ENCODE measurements at regions not wholly inside any gene's neighbourhood (a gene's known extent, or its start where the extent isn't known, plus 50 kb on each side); places are given as distances from the start of the nearest gene placed in this dataset.

- DNase-seq (ENCODE audit: low spot score), result no peak
Measured at GRCh38 chr10:118835682-118836326, 81.0 kb upstream of the CACUL1 start.

DNA sequence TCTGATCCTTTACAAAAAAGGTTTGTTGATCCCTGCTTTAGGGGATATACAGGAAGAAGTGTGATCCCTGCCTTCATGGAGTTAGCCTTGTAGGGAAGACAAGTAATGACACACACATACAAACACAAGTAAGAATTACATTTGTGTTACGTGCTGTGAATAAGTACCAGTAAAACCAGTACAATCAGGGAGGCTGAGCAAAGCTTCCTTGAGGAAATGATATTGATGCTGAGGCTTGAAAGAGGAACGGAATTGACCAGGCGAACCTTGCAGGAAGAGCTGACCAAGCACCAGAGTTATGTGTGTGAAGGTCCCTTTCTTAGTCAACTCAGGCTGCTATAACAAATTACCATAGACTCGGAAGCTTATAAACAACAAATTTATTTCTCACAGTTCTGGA, 83.6 kb upstream of the CACUL1 start:
- DNase-seq (ENCODE audit: low spot score), result no peak

- DNase-seq (ENCODE audit: low spot score), result no peak
Measured at GRCh38 chr10:118839348-118839747, 84.6 kb upstream of the CACUL1 start.

- DNase-seq (ENCODE audit: low spot score), result peak; percentile 33
Measured at GRCh38 chr10:118840071-118840775, 85.5 kb upstream of the CACUL1 start.

DNA sequence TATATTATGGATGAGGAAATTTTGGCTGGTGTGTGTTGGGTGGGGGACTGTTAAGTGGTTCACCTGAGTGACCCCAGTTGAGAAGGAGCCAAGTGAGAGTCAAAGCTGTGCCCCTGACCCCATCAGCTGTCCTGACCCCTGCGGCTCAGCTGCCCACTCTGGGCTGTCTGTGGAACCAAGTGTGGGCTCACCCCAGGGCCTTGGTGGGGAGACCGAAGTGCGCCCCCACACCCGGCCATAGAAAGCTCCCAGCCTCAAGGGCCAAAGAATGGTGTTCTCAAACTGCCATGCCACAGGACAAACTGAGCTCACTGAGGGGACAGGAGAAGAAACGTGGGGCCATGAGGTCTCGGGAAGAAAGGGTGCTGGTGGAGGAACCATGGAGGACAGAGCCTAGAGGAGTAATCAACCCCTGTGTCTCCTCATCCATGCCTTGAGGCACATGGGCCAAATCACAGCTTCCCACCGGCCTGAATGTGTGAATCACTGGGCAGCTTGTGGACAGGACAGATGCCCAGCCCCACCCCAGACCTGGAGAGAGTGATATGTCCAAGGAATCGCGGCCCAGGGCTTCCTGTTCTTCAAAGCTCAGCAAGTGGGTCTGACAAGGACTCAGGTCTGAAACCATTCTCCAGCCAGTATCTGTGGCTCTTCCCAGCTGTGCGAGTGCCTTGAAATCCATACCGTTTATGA, 86.2 kb upstream of the CACUL1 start:
- DNase-seq (ENCODE audit: low spot score), result no peak

GRCh38 chr10:118841881-118842605, 87.3 kb upstream of the CACUL1 start:
- DNase-seq (ENCODE audit: low spot score), result no peak

DNA sequence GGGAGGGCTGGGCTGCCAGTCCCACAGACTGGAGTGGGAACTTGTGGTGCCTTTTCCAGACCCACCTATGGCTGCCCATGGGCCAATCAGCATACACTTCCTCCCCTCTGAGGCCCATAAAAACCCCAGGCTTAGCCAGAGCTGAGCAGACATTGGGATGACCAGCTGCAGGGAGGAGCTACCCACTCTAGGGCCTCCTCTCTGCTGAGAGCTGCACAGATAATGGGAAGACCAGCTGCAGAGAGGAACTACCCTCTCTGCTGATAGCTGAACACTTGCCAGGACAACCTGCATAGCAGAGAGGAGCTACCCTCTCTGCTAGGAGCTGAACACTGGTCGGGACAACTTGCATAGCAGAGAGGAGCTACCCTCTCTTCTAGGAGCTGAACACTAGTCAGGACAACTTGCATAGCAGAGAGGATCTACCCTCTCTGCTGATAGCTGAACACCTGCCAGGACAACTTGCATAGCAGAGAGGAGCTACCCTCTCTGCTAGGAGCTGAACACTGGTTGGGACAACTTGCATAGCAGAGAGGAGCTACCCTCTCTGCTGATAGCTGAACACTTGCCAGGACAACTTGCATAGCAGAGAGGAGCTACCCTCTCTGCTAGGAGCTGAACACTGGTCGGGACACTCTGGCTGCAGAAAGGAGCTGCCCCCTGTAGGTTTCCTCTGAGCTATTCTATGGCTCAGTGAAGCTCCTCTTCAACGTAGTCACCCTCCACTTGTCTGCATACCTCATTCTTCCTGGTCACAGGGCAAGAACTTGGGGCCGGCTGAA, 88.3 kb upstream of the CACUL1 start:
- no peak for DNase-seq (ENCODE audit: low spot score)

GRCh38 chr10:118843647-118844265, 89.0 kb upstream of the CACUL1 start:
- no peak for DNase-seq (ENCODE audit: low spot score)

DNA sequence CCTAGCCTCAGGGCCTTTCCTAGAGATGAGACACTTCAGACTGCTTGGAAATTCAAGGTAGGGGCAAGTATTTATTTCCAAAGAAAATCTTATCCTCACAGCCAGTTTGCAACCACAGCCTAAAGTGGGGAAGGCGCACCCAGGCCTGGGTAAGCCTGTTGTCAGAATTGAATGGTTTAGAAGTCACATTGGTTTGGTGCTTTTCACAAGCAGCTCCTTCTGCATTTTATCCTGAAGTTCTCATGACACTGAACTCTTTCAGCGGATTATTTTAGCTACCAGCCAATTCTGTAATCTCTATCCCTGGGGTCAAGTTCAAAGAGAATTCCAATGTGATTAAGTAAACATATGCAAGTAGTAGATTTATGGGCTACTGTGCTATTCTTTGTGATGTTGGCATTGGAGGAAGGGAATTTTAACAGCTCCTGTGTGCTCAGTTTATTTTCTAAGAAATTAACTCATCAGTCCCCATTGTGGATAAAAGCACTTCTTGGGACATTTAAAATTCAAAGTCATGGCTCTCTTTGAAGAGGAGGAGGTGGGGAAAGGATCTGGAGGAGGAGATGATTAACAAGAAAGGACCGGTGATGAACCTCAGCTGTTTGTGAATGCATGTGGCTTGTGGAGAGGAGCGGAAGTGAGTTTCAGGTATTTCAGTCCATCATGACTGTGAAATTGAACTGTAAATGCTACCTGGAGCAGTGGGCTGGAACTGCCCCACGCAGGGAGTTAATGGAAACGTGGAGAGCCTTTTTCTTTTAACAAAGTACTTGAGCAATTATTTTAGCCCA, 90.2 kb upstream of the CACUL1 start:
- no peak for DNase-seq (ENCODE audit: low spot score)

- DNase-seq (ENCODE audit: low spot score), result no peak
Measured at GRCh38 chr10:118845776-118846175, 91.0 kb upstream of the CACUL1 start.

DNA sequence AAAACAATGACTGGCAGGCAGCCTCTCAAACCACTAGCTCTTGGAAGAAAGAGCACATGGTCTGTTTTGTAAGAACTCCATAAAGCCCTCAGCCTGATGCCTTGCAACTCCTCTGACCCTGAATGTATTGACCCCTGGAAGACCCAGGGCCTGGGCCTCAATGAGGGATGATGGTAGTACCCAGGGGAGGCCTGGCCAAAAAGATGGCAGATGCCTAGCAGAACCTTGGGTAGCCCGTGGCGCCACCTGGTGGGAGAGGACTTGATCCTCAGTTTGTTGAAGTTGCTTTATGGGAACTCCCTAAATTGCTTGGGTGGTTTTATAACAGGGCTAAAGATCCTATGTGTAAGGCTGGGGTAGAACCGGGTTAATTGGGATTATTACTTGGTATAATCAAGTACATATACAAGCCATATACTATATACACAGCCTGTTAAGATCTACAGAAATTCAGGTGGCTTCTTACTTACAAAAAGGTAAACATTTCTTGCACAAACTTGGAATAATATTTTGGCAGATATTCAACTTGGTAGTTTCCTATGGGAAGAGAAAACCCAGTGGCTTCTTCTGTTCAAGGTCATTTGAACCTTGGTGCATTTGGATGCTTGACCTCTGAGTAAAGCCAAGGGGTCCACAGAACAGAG, 95.8 kb upstream of the CACUL1 start:
- peak; percentile 47 for DNase-seq (ENCODE audit: low spot score)

DNA sequence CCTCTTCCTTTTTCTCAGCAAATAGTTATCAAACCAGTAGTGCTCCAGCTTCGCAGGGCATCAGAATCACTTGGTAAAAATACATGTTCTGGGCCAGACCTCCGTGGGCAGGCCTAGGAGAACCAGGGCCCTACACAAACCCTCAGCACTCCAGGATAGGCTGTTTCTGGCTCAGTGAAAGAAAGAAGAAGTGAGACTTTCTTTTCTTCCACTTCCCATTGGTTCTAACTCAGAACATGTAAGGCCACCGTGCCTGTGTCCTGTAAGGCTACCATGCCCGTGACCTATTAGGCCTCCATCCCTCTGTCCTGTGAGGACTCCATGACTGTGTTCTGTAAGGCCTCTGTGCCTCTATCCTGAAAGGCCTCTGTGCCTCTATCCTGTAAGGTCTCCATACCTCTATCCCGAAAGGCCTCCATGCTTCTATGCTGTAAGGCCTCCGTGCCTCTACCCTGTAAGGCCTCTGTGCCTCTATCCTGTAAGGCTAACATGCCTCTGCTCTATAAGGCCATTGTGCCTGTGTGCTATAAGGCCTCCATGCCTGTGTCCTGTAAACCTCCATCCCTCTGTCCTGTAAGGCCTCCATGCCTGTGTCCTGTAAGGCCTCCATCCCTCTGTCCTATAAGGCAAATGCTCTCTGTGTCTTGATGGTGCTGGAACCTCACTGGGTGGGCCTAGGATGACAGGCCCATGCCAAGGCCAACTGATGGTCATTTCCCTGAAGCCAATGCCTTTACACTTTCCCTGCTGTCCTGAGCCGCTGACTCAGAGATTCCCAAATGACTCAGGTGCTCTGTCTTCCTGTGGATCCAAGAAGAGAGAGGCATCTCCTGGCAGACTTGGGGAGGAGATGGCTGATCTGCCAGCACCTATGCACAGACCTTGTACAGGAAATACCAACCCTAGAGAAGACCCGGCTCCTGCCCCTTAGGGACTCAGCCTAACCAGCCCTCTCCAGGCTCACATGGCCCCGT, 96.6 kb upstream of the CACUL1 start:
- DNase-seq (ENCODE audit: low spot score), result no peak

- DNase-seq (ENCODE audit: low spot score), result no peak
Measured at GRCh38 chr10:118853916-118854315, 99.1 kb upstream of the CACUL1 start.

GRCh38 chr10:118856106-118856505, 101.3 kb upstream of the CACUL1 start:
- no peak for DNase-seq (ENCODE audit: low spot score)

DNA sequence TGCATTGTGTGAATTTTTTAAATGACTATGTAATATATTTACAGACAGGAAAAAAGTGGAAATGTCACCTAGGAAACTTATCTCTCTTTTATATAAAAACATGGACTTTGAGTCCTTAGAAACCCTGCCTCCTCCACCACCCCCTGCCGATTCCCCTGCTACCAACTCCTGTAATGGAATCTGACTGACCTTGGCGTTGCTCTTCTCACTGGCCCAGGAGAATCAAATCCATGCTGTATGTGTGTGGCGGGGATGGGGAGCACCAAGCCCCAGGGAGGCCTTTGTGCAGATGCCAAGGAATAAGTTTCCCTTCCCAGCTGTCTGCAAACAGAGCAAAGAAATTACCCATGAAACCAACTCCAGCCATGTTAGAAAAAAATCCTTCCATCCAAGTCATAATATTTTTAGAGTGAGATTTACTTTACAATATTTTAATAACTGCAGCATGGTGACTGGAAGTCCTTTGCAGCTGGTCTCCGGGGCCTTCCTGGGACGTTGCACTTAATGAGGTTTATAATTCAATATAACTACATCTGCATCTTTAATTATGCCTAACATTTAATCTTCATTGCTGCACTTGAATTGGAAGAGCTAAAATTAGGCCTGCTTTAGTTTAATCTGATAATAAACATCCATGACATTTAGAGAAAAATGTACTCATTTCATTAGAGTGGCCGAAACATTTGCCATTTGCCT, 111.4 kb upstream of the CACUL1 start:
- DNase-seq (ENCODE audit: low spot score), result no peak

DNA sequence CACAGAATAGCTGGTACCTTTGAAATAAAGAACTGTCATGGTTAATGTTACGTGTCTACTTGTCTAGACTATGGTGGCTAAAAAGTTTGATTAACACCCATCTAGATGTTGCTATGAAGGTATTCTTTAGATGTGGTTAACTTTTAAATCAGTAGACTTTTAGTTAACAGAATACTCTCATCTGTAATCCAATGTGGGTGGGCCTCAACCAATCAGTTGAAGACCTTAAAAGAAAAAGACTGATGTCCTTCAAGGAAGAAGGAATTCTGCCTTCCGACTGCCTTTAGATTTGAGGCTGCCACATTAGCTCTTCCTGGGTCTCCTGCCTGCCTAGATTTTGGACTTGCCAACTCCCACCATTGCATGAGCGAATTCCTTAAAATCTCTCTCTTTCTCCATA, 113.0 kb upstream of the CACUL1 start:
- no peak for DNase-seq (ENCODE audit: low spot score)

DNA sequence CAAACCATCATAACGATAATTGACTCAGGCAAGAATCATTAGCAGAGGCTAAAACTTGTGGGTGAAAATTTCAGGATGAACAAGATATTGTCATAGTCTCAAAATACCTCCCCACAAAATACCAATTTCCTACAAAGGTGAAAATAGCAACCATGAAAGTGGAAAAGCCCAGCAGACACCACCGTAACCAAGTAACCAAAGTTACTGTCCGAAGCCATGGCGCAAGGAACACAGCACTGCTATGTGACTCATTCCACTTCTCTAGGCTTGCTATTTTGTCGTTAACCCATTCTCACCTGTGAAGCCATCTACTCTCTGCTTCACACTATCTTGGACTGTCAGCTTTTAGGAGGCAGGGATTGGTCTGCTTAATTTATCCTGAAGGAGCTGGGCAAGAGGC, 113.8 kb upstream of the CACUL1 start:
- DNase-seq (ENCODE audit: low spot score), result no peak
